ENCODE measurements at regions not wholly inside any gene's neighbourhood (a gene's known extent, or its start where the extent isn't known, plus 50 kb on each side); places are given as distances from the start of the nearest gene placed in this dataset.
"Not testable (repeated sequence)": the region's sequence is repeated elsewhere in the genome, so short reads cannot be mapped to it uniquely, and the experiment has no call there.

DNA sequence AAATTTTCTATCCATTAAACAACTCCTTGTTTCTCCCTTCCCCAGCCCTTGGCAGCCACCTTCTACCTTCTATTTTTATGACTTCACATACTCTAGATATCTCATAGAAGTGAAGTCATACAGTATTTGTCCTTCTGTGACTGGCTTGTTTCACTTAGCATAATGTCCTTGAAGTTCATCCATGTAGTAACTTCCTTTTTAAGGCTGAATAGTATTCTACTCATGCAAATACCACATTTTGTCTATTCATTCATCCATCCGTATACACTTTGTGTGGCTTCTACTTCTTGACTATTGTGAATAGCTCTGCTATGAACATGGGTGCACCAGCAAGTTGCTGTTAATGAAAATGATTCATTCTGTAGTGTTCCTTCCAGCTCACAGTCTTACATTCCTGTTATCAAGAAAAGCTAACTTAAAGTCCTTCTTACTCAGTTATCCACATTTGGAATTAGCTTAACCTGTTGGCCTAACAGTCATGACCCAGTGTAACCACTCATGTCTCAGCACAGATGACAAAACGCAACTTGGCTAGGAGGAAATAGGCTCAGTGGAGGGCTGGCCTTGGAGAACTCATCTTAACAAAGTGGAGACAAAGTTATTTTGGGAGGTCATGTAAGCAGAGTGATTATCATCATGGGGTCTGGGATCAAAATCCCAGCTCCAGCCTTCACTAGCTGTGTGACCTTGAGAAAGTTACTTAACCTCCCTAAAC, 129.7 kb upstream of the MAP3K1 start:
- no peak for DNase-seq

DNA sequence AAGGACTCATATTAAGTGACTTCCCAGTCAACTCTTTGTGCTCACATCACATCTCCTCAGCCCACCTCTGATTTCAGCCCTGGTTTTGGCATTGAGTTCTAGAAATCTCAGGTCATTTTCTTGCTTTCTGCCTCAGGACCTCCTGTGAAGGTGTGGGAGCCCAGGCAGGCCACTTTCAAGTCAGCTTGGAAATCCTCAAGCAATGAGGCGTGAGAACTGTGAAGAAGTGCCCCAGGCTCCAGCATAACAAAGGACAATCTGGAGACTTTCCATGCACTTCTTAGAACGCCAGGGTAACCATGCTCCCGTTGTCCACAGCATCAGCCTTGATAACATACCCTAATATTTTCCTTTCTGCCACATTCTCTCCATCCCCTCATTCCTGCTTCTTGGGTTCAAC, 131.2 kb upstream of the MAP3K1 start:
- DNase-seq: no peak

DNA sequence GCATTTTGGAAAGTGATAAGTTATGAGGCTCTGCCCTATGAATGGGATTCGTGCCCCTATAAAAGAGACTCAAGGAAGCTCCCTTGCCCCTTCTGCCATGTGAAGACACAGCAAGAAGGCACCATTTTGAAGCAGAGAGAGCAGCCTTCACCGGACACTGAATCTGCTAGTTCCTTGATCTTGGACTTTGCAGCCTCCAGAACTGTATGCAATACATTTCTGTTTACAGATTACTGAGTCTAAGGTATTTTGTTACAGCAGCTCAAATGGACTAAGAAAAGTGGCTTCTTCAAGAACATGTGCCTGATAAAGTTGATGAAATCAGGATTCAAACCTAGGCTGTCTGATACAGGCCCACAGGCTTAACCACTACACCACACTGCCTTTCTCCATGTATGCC, 131.6 kb upstream of the MAP3K1 start:
- no peak for DNase-seq

DNA sequence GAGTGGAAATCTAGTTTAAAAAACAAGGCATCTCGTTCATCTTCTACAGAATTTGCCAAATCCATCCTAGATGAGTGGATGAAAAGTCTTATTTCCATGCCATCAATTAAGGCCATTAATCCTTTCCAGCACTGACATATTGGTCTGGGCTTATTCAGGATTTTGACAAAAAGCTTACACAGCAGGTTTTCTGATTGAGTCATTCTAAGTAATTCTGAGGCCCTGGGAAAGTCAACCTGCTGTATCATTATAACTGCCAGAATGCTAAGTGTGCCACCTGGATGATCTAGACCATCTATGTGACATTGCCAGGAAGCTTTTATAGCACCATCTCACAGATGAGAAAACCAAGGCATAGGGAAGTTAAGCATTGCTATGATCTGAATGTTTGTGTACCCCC, 132.1 kb upstream of the MAP3K1 start:
- no peak for DNase-seq

DNA sequence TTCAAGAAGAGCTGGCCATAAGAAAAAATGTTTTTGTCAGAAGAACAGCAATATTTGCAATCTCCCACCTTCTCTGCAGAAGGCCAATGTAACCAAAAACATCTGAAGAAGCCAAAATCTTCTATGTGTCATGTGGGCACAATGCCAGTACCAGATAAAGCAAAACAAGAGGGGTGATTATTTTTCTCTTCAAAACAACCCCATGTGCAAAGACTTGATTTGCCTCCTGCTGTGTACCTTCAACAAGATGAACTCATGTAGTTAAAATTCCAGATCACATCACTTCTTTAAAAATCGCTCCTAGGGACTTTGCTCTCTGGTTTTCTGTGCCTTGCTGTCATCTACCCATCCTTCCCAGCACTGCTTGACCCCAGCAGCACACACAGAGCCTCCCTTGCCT, 134.0 kb upstream of the MAP3K1 start:
- DNase-seq: no peak

DNA sequence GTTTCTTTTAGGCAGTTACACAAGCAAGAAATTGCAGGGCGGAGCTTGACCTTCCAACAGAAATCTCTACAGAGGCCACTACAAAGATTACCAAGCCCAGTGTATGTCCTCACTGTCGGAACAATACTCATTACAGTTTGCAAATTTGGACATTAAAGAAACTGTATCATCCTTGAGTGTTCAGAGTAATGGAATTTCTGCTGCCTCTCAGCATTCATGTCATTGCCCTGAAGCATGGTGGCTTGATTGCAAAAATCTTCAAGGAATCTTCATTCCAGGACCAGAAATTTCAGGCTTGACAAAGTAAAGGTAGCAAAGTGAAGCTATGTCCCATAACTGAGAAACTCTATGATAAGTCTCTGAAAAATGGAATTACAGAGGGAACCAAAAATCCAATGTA, 134.6 kb upstream of the MAP3K1 start:
- no peak for DNase-seq

DNA sequence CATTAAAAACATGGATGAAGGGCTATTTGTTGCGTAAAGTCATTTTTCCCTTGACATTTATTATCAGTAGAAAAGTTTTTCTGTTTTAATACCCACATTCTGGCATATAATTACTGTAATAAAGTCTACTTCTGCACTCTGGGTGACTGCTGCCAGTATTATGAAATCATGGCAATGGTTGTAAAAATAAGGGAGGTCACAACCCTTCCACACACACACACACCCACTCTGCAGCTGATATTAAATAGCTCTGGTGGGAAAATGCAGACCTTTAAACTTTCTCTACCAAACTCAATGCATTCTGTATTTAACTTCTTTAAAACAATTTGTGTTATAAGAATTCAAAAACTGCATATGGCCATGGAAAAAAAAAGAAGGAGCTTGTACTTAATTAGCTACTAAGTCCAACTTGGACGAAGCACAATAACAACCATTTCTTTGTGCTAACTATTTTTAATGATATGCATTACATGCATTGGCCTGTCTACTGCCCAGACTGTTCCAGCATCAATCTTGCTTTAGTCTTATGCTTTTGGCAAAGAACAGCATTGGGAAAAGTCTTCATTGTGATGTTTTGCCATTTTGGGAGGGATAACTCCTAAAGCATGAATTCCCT, 137.6 kb upstream of the MAP3K1 start:
- no peak for DNase-seq

DNA sequence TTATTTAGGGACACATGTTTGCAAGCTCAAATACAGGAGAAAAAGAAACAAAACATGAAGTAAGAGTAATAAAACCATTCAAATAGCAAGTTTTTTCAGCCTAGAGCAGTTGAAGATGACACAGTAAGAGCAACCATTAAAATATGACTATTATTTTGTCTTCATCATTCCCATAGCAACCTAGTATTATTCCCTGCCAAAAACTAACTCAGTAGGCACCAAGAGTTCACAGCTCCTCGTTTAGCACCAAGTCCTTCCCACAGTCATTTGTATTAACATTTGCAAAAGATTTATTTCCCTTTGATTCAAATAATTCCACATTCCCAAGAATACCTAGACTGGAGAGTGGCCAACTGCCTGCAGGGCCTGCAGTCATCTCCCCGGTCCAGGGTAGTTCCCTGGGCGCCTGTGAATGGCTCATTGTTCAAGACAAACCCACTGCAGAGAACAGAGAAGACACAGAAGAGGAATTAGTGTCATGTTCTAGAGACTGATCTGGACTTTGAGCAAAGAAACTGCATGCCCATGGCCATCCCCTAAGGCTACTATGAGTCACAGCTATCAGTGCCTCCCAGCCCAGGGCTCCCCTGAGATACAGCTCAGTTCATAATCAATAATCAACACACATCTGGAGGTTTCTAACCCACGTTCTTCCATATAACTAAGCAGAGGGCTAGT, 139.1 kb upstream of the MAP3K1 start:
- DNase-seq: no peak

DNA sequence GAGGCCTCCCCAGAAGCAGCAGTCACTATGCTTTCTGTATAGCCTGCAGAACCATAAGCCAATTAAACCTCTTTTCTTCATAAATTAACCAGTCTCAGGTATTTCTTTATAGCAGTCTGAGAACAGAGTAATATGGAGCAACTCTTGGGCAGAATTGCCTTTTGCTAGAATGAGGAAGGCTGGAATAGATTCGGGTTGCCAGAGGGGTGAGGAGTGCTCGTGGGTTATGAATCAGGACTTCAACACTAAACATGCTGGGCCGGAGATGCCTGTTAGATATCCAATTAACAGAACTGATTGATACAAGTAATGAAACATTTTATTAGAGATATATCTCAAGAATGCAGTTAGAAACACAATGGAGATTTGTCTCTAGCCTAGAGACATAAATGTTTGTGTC, 140.9 kb upstream of the MAP3K1 start:
- no peak for DNase-seq

DNA sequence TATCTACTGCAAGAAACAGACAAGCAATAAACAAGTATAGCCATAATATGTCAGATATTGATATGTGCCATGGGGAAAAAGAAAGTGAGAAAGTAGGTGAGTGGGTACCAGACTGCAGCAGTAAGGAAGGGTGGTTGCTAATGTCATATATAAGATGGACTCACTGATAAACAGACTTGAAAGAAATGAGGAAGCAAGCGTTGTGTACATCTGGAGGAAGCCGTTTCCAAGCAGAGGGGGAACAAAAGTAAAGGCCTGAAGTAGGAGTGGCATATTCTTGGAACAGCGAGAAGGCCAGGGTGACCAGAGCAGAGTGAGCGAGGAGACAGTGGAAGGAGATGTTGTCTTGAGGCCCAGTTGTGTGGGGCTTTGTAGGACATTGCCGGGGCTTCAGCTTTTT, 142.2 kb upstream of the MAP3K1 start:
- no peak for DNase-seq

DNA sequence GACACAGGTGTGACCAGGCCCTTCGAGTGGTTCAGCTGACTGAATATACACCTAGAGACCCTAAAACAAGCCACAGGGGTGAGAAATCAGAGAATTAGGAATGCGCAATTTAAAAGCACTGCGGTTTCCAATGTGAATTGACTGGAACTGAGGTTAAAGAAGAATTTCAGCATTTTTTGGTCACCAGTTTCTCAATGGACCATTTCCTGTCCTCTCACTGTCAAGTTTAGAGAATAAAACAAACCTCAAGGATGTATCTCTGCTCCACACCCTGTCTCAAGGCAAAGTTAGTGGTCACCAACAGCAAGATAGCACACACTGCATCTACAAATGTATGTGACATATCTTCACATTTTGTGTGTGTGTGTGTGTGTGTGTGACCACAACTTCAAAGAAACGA, 143.8 kb upstream of the MAP3K1 start:
- DNase-seq: no peak

DNA sequence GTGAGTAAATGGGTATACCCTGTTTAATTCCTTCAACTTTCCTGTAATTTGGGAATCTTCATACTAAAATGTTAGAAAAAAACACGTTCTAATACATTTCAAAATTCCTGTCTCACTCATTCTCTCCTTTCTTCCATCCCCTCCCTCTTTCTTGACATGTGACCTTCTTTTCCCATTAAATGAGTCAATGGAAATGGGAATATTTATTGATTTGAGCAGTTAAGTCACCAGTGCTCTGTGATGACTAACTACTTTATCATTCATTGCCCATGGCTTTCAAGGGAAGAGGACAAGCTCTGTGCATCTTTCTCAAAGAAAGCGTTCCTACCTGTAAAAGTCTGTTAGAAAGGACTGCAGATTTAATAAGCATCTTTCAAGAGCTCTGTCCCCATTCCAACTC, 144.4 kb upstream of the MAP3K1 start:
- DNase-seq: no peak

DNA sequence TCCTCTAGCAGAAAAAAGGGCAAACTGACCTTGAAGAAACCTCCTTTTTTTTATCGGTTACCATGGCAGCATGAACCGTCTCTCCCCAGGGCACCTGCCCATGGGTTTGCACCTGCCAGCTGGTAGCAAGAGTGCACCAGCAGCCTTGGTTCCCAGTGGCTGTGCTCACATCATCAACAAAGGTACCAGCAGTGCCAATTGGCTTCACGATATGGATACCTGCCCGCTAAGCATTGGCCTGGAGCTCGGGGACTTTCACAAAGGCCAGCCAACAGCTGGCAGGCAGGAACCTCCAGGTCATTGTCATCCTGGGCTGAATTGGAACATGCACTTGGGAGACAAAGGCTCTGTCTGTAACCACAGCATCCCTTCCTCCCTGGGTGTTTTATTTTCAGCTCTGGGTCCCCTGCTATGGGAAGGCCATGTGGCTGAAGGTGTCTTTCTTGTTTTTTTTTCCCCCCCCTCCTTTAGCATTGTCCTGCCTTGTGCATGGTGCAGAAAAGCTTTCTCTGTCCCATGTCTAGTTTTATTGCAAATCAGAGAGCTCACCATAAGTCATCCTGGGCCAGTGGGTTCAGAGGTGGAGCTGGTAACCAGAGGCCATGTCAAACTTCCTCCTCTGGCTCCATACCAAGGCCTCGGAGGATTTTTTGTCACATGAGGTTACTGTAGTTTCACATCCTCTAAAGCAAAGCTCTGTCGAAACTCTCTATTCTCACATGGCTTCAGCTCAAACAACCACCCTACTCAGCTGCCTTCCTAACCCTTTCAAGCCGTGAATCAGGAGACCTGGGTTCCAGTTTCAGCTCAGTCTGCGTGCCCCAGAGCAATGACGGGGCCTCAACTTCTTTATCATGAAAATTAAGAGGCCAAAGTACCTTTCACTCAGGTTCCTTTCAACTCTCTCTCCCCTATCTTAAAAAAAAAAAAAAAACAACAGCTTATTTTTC, 145.5 kb upstream of the MAP3K1 start:
- DNase-seq: peak; percentile 6

DNA sequence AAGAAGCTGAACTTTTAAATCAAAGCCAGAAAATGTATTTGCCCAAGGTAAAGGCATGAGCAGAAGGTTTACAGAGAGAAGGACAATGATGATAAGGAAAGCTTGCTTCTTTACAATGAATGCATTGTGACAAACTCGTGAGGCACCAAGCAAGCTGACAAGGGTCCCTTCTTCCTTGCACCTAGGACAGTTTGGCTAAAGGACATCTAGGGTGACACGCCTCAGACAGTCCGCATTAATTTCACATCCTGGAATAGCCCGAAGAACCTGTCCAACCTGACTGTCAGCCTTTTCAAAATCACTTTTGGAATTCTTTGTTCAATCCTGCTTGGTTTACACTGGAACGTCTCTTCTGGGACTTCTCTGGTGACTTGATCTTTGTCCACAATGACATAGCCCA, 146.4 kb upstream of the MAP3K1 start:
- no peak for DNase-seq

DNA sequence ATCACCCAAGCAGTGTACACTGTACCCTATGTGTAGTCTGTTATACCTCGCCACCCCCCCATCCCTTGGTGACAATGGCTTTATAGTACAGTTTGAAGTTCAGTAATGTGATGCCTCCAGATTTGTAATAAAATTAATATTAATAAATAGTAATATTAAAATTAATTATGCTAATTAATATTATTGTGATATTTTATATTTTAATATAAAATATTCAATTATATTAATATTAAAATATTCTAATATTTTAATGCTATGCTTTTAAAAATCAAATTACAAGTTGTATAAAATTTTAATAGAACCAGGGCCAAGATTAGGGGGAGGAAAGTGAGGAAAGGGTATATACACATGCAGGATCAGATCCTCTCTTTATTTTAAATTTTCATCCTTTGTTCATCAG, 147.7 kb upstream of the MAP3K1 start:
- no peak for DNase-seq

DNA sequence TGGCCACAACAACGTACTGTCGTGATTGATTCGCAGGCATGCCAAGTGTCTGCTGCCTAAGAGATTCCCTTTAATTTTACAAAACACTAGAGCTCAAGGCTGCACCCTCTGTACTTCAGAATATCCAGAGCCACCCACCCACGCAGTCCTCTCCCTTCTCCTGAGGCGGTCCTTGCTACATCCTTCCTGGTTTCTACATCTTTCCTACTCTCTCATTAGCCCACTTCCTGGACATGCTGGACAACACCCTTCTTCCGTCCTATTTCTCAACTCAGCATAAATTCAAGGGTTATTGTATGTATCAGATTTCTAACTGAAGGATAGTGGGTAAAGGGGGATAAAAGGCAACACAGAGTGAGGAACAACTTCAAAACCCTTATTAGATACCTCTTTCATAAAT, 148.4 kb upstream of the MAP3K1 start:
- no peak for DNase-seq

DNA sequence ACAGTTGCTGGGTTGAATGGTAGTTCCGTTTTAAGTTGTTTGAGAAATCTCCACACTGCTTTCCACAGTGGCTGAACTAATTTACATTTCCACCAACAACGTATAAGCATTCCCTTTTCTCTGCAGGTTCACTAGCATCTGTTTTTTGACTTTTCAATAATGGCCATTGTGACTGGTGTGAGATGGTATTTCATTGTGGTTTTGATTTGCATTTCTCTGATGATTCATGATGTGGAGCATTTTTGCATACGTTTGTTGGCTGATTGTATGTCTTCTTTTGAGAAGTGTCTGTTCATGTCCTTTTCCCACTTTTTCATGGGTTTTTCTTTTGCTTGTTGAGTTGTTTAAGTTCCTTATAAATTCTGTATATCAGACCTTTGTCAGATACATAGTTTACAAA, 150.2 kb upstream of the MAP3K1 start:
- not testable (repeated sequence) for DNase-seq

DNA sequence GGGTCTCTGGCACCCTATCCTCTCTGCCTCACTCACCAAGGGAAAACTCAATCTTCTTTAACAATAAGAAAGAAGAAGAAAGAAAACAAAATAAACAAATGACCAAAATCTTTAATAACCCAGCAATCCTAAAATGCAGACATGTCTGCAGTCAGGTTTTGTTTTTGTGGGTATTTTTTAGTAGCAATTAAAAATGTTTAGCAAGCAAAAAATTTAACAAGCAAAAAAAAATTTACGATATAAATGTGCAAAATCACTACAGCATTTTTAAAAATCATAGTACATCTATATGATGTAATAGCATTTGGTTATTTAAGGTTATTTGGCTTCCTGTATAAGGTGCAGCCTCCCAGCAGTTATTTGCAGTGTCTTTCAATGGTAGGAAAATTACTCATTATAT, 151.3 kb upstream of the MAP3K1 start:
- no peak for DNase-seq

DNA sequence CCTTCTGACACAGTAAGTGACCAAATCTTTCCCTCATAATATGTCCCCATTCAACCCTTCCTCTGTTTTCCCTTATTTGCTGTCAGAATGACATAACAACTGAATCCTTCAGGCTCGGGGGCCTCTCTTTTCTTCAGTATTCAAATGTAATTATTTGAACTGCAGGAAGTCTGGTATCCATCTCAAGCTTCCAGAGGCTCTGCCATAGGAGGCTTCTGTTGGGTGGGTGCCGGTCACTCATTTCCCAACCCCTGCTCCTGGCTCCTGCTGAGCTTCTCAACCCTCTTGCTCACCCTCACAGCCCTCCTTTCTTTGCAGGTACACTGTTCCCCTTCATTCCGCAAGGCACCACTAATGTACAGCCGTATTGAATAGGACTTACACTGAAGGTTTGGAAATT, 151.8 kb upstream of the MAP3K1 start:
- DNase-seq: no peak

DNA sequence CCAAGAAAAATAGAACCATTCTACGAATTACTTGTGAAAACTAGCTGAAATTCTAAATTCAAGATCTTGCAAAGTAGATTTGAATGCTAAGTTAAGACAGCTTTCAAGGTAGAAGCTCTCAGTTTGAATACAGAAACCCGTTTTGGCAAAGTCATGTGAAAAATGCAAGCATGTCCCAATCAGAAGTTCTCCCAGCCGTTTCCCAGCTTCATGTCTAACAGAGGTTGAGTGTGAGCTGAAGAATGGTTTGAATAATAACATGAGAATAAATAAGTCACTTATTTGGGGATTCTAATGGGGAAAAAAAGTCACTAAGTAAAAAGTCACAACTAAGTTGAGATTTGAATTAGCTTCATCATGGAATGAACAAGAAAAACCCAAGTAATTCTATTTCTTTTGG, 152.5 kb upstream of the MAP3K1 start:
- no peak for DNase-seq

DNA sequence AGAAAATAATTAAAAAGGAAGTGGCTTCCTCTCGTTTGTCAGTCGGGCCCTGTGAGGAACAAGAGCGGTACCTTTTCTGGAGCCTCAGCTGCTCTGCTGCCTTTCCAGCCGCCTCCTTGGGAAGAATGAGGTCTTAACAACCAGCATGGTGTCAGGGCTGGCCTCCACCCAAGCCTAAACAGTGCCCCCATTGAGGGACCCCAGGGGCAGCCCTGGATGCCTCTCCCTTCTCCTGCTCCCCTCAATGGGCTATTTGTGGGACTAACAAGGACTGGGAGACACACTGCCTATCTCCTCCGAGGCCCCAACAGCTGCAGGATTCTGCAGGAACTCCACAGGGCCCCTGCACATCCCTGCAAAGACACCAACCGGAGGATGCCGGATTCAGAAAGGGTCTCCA, 155.4 kb upstream of the MAP3K1 start:
- DNase-seq: no peak

DNA sequence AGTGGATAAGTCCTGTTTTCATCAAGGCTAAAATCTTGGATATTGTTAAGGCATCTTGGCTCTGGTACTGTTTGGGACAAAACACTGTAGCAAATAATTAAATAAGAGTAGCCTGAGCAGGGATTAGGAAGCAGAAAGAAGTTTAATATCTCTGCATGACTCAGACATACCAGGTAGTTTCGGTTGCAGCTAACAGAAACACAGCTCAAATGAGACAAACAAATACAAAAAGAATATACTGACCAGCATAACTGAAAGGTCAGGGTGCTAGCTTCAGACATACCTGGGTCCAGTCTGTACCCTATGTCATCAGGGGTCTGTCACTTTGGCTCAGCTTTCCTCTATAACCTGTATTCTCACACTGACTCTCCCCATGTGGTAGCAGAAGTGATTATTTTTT, 156.4 kb upstream of the MAP3K1 start:
- no peak for DNase-seq
